MM.1S (cell line): ENCODE measurements at regions not wholly inside any gene's neighbourhood (a gene's known extent, or its start where the extent isn't known, plus 50 kb on each side); places are given as distances from the start of the nearest gene placed in this dataset.

Experiments used
- CTCF ChIP-seq: fragments of 300-600 bp; sonication (generic); IDR thresholded peaks from 2 replicates; pipeline ENCODE4 v1.5.1; 2016; ENCODE audit warnings: antibody characterized with exemption, low read length, mixed read lengths
- EZH2 ChIP-seq: fragments of 300-600 bp; sonication (generic); optimal IDR thresholded peaks from 2 replicates; pipeline ENCODE3; 2017; ENCODE audit warnings: low read depth, mild to moderate bottlenecking, antibody characterized with exemption, low read length, mixed read lengths
- EZH2phosphoT487 ChIP-seq: fragments of 300-600 bp; sonication (generic); IDR thresholded peaks from 2 replicates; pipeline ENCODE4 v1.6.1; 2018; ENCODE audit warnings: antibody characterized with exemption, low read length

DNA sequence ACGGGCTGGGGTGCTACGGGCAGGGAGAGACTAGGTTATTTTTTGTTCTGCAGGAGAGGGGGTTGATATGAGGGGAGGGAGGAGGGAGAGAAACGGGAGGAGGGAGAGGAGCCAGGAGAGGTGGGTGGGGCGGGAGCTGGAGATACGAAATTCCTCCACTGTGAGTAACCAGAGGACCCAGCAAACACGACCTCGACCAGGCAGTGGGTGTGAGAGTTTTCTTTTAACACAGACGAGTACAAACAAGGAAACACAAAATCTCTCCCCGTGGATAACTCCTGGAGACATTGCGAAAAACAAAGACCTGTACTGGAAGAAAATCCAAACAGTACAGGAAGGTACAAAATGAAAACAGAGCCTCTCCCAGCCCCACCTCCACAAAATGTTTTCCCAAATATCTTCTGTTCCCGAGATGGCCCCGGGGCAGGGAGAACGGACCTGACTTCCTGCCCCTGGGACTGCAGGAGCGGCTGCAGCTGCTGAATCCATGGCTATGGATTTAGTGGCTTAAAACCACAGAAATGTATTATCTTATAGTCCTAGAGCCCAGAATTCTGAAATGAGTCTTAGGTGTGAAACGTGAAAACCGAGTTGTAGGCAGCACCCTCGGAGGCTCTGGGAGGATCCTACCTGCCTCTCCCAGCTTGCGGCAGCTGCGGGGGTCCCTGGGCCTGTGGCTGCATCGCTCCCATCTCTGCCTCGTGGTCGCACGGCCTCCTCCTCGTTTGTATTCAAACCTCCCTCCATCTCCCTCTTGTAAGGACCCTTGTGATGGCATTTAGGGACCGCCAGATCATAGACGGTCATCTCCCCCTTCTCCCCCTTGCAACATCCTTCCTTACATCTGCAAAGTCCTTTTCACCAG lies 82.2 kb downstream of the RIPK4 start:
- TF ChIP-seq CTCF (no peak), EZH2phosphoT487 (no peak), EZH2 (no peak)
